K562 (cell line): ENCODE measurements at regions not wholly inside any gene's neighbourhood (a gene's known extent, or its start where the extent isn't known, plus 50 kb on each side); places are given as distances from the start of the nearest gene placed in this dataset.

Experiments used
- ATAC-seq: fragments of 200-7000 bp; cut with Tn5 transposase; 3 replicates; pipeline ENCODE4 v1.9.1; 2020; ENCODE audit warnings: moderate library complexity
- BruUV-seq: library from RNA; stranded (reverse); fragments of 400-500 nt; replicated peaks from 2 replicates; lab custom pipeline; 2021; lab: Mats Ljungman, UMichigan
- CTCF ChIA-PET: fragments of 300-600 bp; formaldehyde crosslinking; extraction: SDS; loops from one replicate; lab custom pipeline; 2021; ENCODE audit warnings: low intra/inter-chr PET ratio; lab: Yijun Ruan, JAX
- POLR2A ChIA-PET: fragments of 300-600, 350-650 bp; sonication (Branson Sonifier 250); formaldehyde crosslinking; extraction: SDS; loops from one replicate; lab custom pipeline; 2021; ENCODE audit warnings: antibody characterized with exemption, inconsistent platforms; lab: Yijun Ruan, JAX
- DNase-seq, 4 experiments: peaks; one replicate each; pipeline versions ENCODE4 v3.0.0 to v3.0.0-alpha.2; 2011 to 2018; ENCODE audit warnings: low spot score in 3 of 4, mixed read lengths in 3 of 4; ENCODE audit errors: extremely low read depth in 1 of 4
- FAIRE-seq: peaks from 2 replicates; lab custom pipeline; 2011; peaks lifted over from hg19 to GRCh38; lab: Jason Lieb, UNC
- H2AFZ ChIP-seq: 2 replicates; pipeline ENCODE4 v1.6.0; 2011; ENCODE audit warnings: low read depth, low read length, control low read depth, inconsistent platforms
- H3K27ac ChIP-seq: fragments of 200-600 bp; 3 replicates; pipeline ENCODE4 v1.8.0; 2011; ENCODE audit warnings: low read depth, mild to moderate bottlenecking, control low read depth, inconsistent platforms, low read length, moderate library complexity, mixed read lengths; ENCODE audit errors: extremely low read depth
- H3K27me3 ChIP-seq, 2 experiments: fragments of 300-600 bp in 1 of 2; 2 replicates in 1 of 2; 3 replicates in 1 of 2; pipeline versions ENCODE4 v1.6.0 to v1.8.0; 2011; ENCODE audit warnings: inconsistent platforms in 2 of 2, low read length in 2 of 2, mild to moderate bottlenecking in 1 of 2, mixed read lengths in 1 of 2, moderate library complexity in 1 of 2; ENCODE audit not compliant: control insufficient read depth in 2 of 2, insufficient read depth in 2 of 2
- H3K36me3 ChIP-seq: fragments of 300-600 bp; 3 replicates; pipeline ENCODE4 v1.8.0; 2011; ENCODE audit warnings: mild to moderate bottlenecking, low read length, inconsistent platforms; ENCODE audit not compliant: control insufficient read depth, insufficient read depth
- H3K4me1 ChIP-seq, 2 experiments: fragments of 200-600 bp in 1 of 2; replicated peaks in 1 of 2; 2 replicates in 1 of 2; 3 replicates in 1 of 2; pipeline versions ENCODE4 v1.5.1 to v1.8.0; 2011; ENCODE audit warnings: inconsistent platforms in 2 of 2, low read length in 2 of 2, mild to moderate bottlenecking in 1 of 2, mixed read lengths in 1 of 2, moderate library complexity in 1 of 2; ENCODE audit not compliant: control insufficient read depth in 2 of 2, insufficient read depth in 2 of 2
- H3K4me2 ChIP-seq: 2 replicates; pipeline ENCODE4 v1.6.1; 2011; ENCODE audit warnings: low read length, control low read depth, inconsistent platforms, mixed read lengths; ENCODE audit not compliant: insufficient read depth
- H3K4me3 ChIP-seq: fragments of 200-600 bp; sonication (generic), shearing (Covaris generic); 2 replicates; pipeline ENCODE4 v1.5.1; 2016; ENCODE audit warnings: control low read depth, inconsistent platforms
- H3K79me2 ChIP-seq: fragments of 200-600 bp; 3 replicates; pipeline ENCODE4 v1.8.0; 2011; ENCODE audit warnings: low read length, inconsistent platforms; ENCODE audit not compliant: control insufficient read depth, insufficient read depth
- H3K9ac ChIP-seq, 2 experiments: 2 replicates each; pipeline versions ENCODE4 v1.6.0 to v1.6.1; 2011; ENCODE audit warnings: low read depth in 2 of 2, low read length in 2 of 2, control low read depth in 1 of 2, inconsistent platforms in 1 of 2, mild to moderate bottlenecking in 1 of 2, mixed read lengths in 1 of 2; ENCODE audit not compliant: insufficient read depth in 1 of 2
- H3K9me1 ChIP-seq: one replicate; pipeline ENCODE4 v1.6.0; 2011; ENCODE audit warnings: inconsistent platforms, mild to moderate bottlenecking, low read length, moderate library complexity; ENCODE audit not compliant: control insufficient read depth, insufficient read depth
- H3K9me3 ChIP-seq: replicated peaks from 2 replicates; pipeline ENCODE4 v1.5.1; 2011; ENCODE audit warnings: low read depth, low read length, inconsistent platforms; ENCODE audit not compliant: control insufficient read depth, insufficient read depth
- H4K20me1 ChIP-seq: replicated peaks from 2 replicates; pipeline ENCODE4 v1.6.1; 2011; ENCODE audit warnings: low read length, inconsistent platforms, mixed read lengths; ENCODE audit not compliant: control insufficient read depth, insufficient read depth
- BRD4 ChIP-seq: fragments of 200-600 bp; sonication (generic); IDR thresholded peaks from 2 replicates; pipeline ENCODE4 v1.6.1; 2017; ENCODE audit warnings: inconsistent platforms
- DMBX1 ChIP-seq: fragments of 250-450 bp; sonication (Bioruptor Pico); IDR thresholded peaks from 2 replicates; pipeline ENCODE4 v1.8.0; 2022; ENCODE audit warnings: inconsistent platforms, mild to moderate bottlenecking, moderate library complexity, borderline replicate concordance
- EHMT2 ChIP-seq: fragments of 450-650 bp; IDR thresholded peaks from 2 replicates; pipeline ENCODE4 v1.6.1; 2018; ENCODE audit warnings: antibody characterized with exemption
- HDAC6 ChIP-seq: IDR thresholded peaks from 2 replicates; pipeline ENCODE4 v1.6.1; 2012; ENCODE audit warnings: low read depth, mild to moderate bottlenecking, control low read depth, inconsistent platforms, low read length, moderate library complexity
- KDM5B ChIP-seq: fragments of 200-600 bp; sonication (generic); IDR thresholded peaks from 2 replicates; pipeline ENCODE4 v1.6.1; 2012; ENCODE audit warnings: low read depth, mild to moderate bottlenecking, moderate library complexity, low read length, control low read depth, inconsistent platforms; ENCODE audit not compliant: insufficient replicate concordance
- NRF1 ChIP-seq, 2 experiments: fragments of 450-650 bp; IDR thresholded peaks in 1 of 2; conservative IDR thresholded peaks in 1 of 2; 2 replicates each; pipeline ENCODE4 v1.6.1; 2014; ENCODE audit warnings: mild to moderate bottlenecking in 2 of 2
- POLR2A ChIP-seq: fragments of 450-650 bp; conservative IDR thresholded peaks from 2 replicates; pipeline ENCODE4 v1.6.1; 2016
- PURB ChIP-seq: sonication (generic); formaldehyde crosslinking; IDR thresholded peaks from 2 replicates; pipeline ENCODE4 v1.9.0; 2021; ENCODE audit warnings: low read depth, mild to moderate bottlenecking, missing genetic modification reagents
- SMAD2 ChIP-seq: fragments of 150-350 bp; IDR thresholded peaks from 2 replicates; pipeline ENCODE4 v1.6.1; 2014; ENCODE audit warnings: low read depth, mild to moderate bottlenecking, low read length
- TAF15 ChIP-seq: fragments of 200-400 bp; formaldehyde crosslinking; IDR thresholded peaks from 2 replicates; pipeline ENCODE4 v1.6.1; 2017; ENCODE audit warnings: mild to moderate bottlenecking, low read depth, low read length, moderate library complexity
- TSC22D4 ChIP-seq: fragments of 450-650 bp; IDR thresholded peaks from 2 replicates; pipeline ENCODE4 v1.6.1; 2016; ENCODE audit warnings: missing genetic modification characterization, missing biosample characterization, control low read depth
- ZNF224 ChIP-seq: sonication (generic); formaldehyde crosslinking; IDR thresholded peaks from 2 replicates; pipeline ENCODE4 v1.8.0; 2022; ENCODE audit warnings: mild to moderate bottlenecking, missing genetic modification reagents
- ZNF551 ChIP-seq: fragments of 250-450 bp; sonication (Bioruptor Pico); IDR thresholded peaks from 2 replicates; pipeline ENCODE4 v1.5.0; 2021; ENCODE audit warnings: mild to moderate bottlenecking, moderate library complexity
- ZNF696 ChIP-seq: fragments of 250-450 bp; sonication (Bioruptor Pico); conservative IDR thresholded peaks from 2 replicates; pipeline ENCODE4 v1.4.0; 2020; ENCODE audit warnings: mild to moderate bottlenecking, moderate library complexity
- ZNF764 ChIP-seq: fragments of 250-450 bp; sonication (Bioruptor Pico); IDR thresholded peaks from 2 replicates; pipeline ENCODE4 v1.4.0; 2020; ENCODE audit warnings: low read depth, mild to moderate bottlenecking, moderate library complexity
- in situ Hi-C: fragments of 300-500 bp; cut with MboI; formaldehyde crosslinking; loops from 4 replicates; pipeline ENCODE4 v1.15.0; 2018; ENCODE audit warnings: inconsistent platforms, mixed read lengths
- intact Hi-C: fragments of 100-400 bp; cut with micrococcal nuclease; formaldehyde crosslinking; loops from 2 replicates; pipeline ENCODE4 v1.14.2; 2022
- TF ChIP-seq, protein P1 (sequence below): conservative IDR thresholded peaks from 2 replicates; pipeline ENCODE4 v1.6.1; 2011; ENCODE audit warnings: low read depth, mild to moderate bottlenecking, low read length; ENCODE audit not compliant: control insufficient read depth
- TF ChIP-seq, protein P2 (sequence below): fragments of 450-650 bp; IDR thresholded peaks from 2 replicates; pipeline ENCODE4 v1.6.1; 2017; ENCODE audit warnings: mild to moderate bottlenecking, moderate library complexity
- TF ChIP-seq, protein P3 (sequence below): fragments of 450-650 bp; formaldehyde crosslinking; IDR thresholded peaks from 2 replicates; pipeline ENCODE4 v1.4.0; 2020; ENCODE audit warnings: mild to moderate bottlenecking, mixed read lengths

DNA sequence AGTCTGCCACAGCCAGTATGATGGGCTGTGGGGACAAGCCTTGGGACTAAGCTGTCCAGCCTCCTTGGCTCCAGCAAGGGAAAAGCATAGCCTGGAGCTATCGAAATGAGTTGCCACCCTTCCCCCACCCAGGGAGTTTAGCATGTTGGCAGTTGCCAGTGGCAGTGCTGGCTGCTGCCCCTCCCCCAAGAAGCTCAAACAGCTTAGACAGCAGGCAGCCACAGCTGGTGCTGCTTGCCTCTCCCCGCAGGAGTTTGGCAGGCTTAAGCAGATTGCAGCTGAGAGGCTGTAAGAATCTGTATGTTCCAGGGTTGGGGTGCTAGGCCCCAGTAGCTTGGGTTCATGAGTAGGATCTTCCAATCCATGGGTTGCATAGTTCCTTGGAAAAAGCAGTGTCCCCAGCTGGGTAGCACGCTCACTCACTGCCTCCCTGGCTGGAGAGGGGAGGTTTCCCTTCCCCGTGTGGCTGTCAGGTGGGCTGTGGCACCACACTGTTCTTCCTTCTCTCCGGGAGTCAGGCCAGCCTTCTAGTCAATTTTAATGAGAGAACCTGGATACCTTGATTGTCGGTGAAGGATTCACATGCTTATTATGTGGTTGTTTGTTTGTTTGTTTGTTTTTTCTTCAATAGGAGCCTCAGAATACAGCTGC, 506.1 kb downstream of the CDH11 start (continued):
- TF ChIP-seq, protein P1, sequence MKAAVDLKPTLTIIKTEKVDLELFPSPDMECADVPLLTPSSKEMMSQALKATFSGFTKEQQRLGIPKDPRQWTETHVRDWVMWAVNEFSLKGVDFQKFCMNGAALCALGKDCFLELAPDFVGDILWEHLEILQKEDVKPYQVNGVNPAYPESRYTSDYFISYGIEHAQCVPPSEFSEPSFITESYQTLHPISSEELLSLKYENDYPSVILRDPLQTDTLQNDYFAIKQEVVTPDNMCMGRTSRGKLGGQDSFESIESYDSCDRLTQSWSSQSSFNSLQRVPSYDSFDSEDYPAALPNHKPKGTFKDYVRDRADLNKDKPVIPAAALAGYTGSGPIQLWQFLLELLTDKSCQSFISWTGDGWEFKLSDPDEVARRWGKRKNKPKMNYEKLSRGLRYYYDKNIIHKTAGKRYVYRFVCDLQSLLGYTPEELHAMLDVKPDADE, result no peak
- TF ChIP-seq EHMT2, result no peak
- TF ChIP-seq, protein P2, sequence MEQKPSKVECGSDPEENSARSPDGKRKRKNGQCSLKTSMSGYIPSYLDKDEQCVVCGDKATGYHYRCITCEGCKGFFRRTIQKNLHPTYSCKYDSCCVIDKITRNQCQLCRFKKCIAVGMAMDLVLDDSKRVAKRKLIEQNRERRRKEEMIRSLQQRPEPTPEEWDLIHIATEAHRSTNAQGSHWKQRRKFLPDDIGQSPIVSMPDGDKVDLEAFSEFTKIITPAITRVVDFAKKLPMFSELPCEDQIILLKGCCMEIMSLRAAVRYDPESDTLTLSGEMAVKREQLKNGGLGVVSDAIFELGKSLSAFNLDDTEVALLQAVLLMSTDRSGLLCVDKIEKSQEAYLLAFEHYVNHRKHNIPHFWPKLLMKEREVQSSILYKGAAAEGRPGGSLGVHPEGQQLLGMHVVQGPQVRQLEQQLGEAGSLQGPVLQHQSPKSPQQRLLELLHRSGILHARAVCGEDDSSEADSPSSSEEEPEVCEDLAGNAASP, result no peak
- TF ChIP-seq SMAD2, result no peak
- no peak for TF ChIP-seq ZNF696
- TF ChIP-seq PURB (CRISPR knock-in tag), result no peak
- no peak for TF ChIP-seq NRF1 (conservative IDR thresholded peaks at IDR 0.05 in 1 of 2, IDR thresholded peaks at IDR 0.05 in 1 of 2)
- no peak for TF ChIP-seq ZNF224 (CRISPR knock-in tag)

DNA sequence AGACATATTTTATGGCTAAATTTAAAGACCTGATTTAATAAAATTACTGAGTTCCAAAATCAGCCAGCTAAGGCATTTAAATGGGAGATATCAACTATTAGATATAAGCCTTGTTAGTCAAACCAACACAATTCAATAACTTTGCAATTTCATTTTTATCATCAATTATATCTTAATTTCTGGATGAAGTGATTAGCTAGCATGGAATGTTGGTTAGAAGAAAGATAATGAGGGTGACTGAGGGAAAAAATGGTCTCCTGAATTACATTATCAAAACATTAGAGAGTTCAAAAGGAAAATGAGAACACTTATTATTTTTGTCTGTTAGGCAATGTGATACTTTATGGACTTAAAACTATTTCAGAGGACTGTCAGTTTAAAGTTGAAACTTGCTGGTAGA, 525.7 kb downstream of the CDH11 start:
- no peak overlapping the region for H3K4me3 ChIP-seq
- no peaks in the 10 kb centered on the region for H3K79me2 ChIP-seq
- no peak overlapping the region for H2AFZ ChIP-seq
- no peak for ATAC-seq
- POLR2A ChIA-PET, result no interaction called here
- no peaks in the 10 kb centered on the region for H3K9me1 ChIP-seq
- in situ Hi-C loops, result no loop called here
- no peak for DNase-seq
- no peak overlapping the region for H3K4me2 ChIP-seq
- no peaks in the 10 kb centered on the region for H3K4me1 ChIP-seq
- no peak overlapping the region for H3K27ac ChIP-seq
- FAIRE-seq, result no peak
- H3K9ac ChIP-seq, result no peak overlapping the region
- no TSS peak for BruUV-seq
- H3K36me3 ChIP-seq, result no peaks in the 10 kb centered on the region
- intact Hi-C loops, result no loop called here
- no peaks in the 10 kb centered on the region for H4K20me1 ChIP-seq
- CTCF ChIA-PET, result no interaction called here
- no peaks in the 10 kb centered on the region for H3K27me3 ChIP-seq
- H3K9me3 ChIP-seq, result no peaks in the 10 kb centered on the region
- TF ChIP-seq POLR2A (no peak), TAF15 (no peak), KDM5B (no peak), ZNF551 (no peak), ZNF764 (CRISPR knock-in tag) (no peak), TSC22D4 (no peak), HDAC6 (no peak), BRD4 (no peak), ZNF696 (no peak), DMBX1 (CRISPR knock-in tag) (no peak)
- TF ChIP-seq, protein P3, sequence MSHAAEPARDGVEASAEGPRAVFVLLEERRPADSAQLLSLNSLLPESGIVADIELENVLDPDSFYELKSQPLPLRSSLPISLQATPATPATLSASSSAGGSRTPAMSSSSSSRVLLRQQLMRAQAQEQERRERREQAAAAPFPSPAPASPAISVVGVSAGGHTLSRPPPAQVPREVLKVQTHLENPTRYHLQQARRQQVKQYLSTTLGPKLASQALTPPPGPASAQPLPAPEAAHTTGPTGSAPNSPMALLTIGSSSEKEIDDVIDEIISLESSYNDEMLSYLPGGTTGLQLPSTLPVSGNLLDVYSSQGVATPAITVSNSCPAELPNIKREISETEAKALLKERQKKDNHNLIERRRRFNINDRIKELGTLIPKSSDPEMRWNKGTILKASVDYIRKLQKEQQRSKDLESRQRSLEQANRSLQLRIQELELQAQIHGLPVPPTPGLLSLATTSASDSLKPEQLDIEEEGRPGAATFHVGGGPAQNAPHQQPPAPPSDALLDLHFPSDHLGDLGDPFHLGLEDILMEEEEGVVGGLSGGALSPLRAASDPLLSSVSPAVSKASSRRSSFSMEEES, result no peak
